T-cell (primary cell): ENCODE measurements at regions not wholly inside any gene's neighbourhood (a gene's known extent, or its start where the extent isn't known, plus 50 kb on each side); places are given as distances from the start of the nearest gene placed in this dataset.

Source experiments
- ATAC-seq, 4 experiments: fragments of 200-7000 bp in 3 of 4; fragments of 150-1000 bp in 1 of 4; cut with Tn5 transposase; replicated peaks in 1 of 4; 1 replicate in 3 of 4; 2 replicates in 1 of 4; pipeline ENCODE4 v1.10.0; 2021; ENCODE audit warnings: moderate library complexity in 3 of 4, mild to moderate bottlenecking in 2 of 4, moderate number of reproducible peaks in 1 of 4
- CTCF ChIA-PET, 2 donors: fragments of 300-600 bp; sonication (Branson Sonifier 250); formaldehyde crosslinking; loops; one replicate each; lab custom pipeline; 2022; ENCODE audit warnings: antibody characterized with exemption in 2 of 2; lab: Charles Lee
- POLR2A ChIA-PET, 2 donors: fragments of 300-600 bp; sonication (Branson Sonifier 250); formaldehyde crosslinking; loops; one replicate each; lab custom pipeline; 2022; ENCODE audit warnings: antibody characterized with exemption in 2 of 2; lab: Charles Lee
- DNase-seq, 35 experiments: peaks; one replicate each; pipeline versions ENCODE4 v3.0.0 to v3.0.0-alpha.2; 2013 to 2023
- H3K27ac ChIP-seq: one replicate; pipeline ENCODE4 v1.5.1; 2013; ENCODE audit warnings: low read length
- H3K27me3 ChIP-seq, 2 experiments: replicated peaks in 1 of 2; 1 replicate in 1 of 2; 2 replicates in 1 of 2; pipeline versions ENCODE4 v1.6.1 to v1.7.0; 2013; ENCODE audit warnings: low read length in 1 of 2, mixed read lengths in 1 of 2; ENCODE audit not compliant: control insufficient read depth in 2 of 2, insufficient read depth in 2 of 2; ENCODE audit errors: extremely low read depth in 1 of 2
- H3K36me3 ChIP-seq, 2 donors: 1 replicate in 1 of 2; 2 replicates in 1 of 2; pipeline versions ENCODE4 v1.6.1 to v1.7.0; 2013; ENCODE audit warnings: low read length in 1 of 2; ENCODE audit not compliant: control insufficient read depth in 2 of 2, insufficient read depth in 1 of 2; ENCODE audit errors: extremely low read depth in 1 of 2
- H3K4me1 ChIP-seq, 2 experiments: 1 replicate in 1 of 2; 2 replicates in 1 of 2; pipeline versions ENCODE4 v1.6.1 to v1.7.0; 2013; ENCODE audit warnings: low read length in 2 of 2, mixed read lengths in 1 of 2; ENCODE audit not compliant: insufficient read depth in 2 of 2, control insufficient read depth in 1 of 2; ENCODE audit errors: extremely low read depth in 1 of 2
- H3K4me3 ChIP-seq, 2 donors: 1 replicate in 1 of 2; 2 replicates in 1 of 2; pipeline versions ENCODE4 v1.5.1 to v1.7.0; 2013; ENCODE audit warnings: mild to moderate bottlenecking in 2 of 2, low read length in 1 of 2, moderate library complexity in 1 of 2; ENCODE audit not compliant: control insufficient read depth in 1 of 2; ENCODE audit errors: extremely low read depth in 1 of 2
- H3K9me3 ChIP-seq: 2 replicates; pipeline ENCODE4 v1.7.0; 2013
- H3K27ac Mint-ChIP-seq, 2 donors: one replicate each; pipeline ENCODE4 v1.8.0; 2020 to 2021; ENCODE audit warnings: mild to moderate bottlenecking in 2 of 2, mixed read lengths in 2 of 2
- H3K27me3 Mint-ChIP-seq, 2 donors: one replicate each; pipeline ENCODE4 v1.8.0; 2021 to 2022; ENCODE audit warnings: mixed read lengths in 2 of 2
- H3K36me3 Mint-ChIP-seq: one replicate; pipeline ENCODE4 v1.8.0; 2021; ENCODE audit warnings: mixed read lengths
- H3K4me1 Mint-ChIP-seq, 3 donors: one replicate each; pipeline ENCODE4 v1.8.0; 2020 to 2022; ENCODE audit warnings: mixed read lengths in 3 of 3, mild to moderate bottlenecking in 1 of 3
- H3K4me3 Mint-ChIP-seq, 3 donors: one replicate each; pipeline ENCODE4 v1.8.0; 2020 to 2022; ENCODE audit warnings: mild to moderate bottlenecking in 3 of 3, mixed read lengths in 3 of 3, moderate library complexity in 3 of 3
- H3K9me3 Mint-ChIP-seq, 3 donors: one replicate each; pipeline ENCODE4 v1.8.0; 2020 to 2022; ENCODE audit warnings: mixed read lengths in 3 of 3
- WGBS: methylation state at CpG from one replicate; pipeline ENCODE4 v1.1.5; 2013; ENCODE audit warnings: missing lambda C conversion rate; ENCODE audit not compliant: insufficient coverage; 5-methylcytosine and 5-hydroxymethylcytosine counted together

DNA sequence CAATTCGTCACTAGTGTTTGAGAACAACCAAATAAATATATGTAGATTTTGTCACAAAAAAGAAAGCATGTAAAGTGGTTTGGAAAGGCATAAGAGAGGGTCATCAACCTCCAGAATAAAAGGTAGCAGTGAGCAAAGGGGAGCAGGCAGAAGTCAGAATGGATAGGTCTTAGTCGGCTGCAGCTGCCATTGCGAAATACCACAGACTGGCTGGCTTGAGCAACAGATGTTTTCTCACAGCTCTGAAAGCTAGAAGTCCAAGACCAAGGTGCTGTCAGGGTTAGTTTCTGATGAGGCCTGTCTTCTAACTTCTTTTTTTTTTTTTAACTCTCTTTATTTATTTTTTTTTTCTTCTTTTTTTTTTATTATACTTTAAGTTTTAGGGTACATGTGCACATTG lies 208.1 kb upstream of the PIK3R1 start:
- Mint-ChIP-seq H3K4me1 (no peaks in the 10 kb centered on the region), H3K4me3 (no peak overlapping the region), H3K36me3 (no peaks in the 10 kb centered on the region), H3K9me3 (no peaks in the 10 kb centered on the region), H3K27ac (no peak overlapping the region), H3K27me3 (peaks cover 5 to 8% of the 10 kb centered on the region in 2 donors)
- Histone ChIP-seq H3K4me3 (no peak overlapping the region), H3K4me1 (no peaks in the 10 kb centered on the region), H3K27ac (no peak overlapping the region), H3K27me3 (no peaks in the 10 kb centered on the region), H3K9me3 (no peaks in the 10 kb centered on the region), H3K36me3 (no peaks in the 10 kb centered on the region)
- ChIA-PET CTCF (interaction anchor here (0.6 kb wide), 2 partner anchors 31 to 194 kb away, joined by 3 to 4 read pairs; no protein-coding TSS in a partner anchor), POLR2A (interaction anchor here in 1 of 2 donors (0.7 kb wide), 2 partner anchors 15 to 233 kb away, joined by 3 to 7 read pairs; no protein-coding TSS in a partner anchor)
- ATAC-seq, result no peak
- 41% methylated on average over 2 of the region's 3 CpGs for WGBS
- no peak for DNase-seq

DNA sequence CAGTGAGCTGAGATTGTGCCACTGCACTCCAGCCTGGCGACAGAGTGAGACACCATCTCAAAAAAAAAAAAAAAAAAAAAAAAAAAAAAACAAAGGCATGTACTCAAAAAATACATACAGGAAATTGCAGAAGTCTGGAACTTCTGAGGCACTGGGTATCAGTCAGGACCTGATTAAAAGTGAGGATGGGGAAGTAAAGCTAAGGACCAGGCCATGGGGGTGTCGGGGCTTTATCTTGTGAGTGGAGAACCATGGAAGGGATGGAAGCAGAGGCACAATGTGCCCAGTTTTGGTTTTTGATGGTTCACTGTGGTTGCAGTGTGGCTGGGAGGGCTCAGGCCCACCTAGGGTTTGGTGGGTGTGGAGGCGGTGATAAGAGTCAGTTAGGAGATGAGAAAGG lies 212.7 kb upstream of the PIK3R1 start:
- WGBS, result 79% methylated on average over 2 of the region's 3 CpGs
- Mint-ChIP-seq H3K36me3 (no peaks in the 10 kb centered on the region), H3K4me1 (no peaks in the 10 kb centered on the region), H3K4me3 (no peak overlapping the region), H3K27ac (no peak overlapping the region), H3K9me3 (no peaks in the 10 kb centered on the region), H3K27me3 (no peaks in the 10 kb centered on the region)
- H3K27ac ChIP-seq, result no peak overlapping the region
- no peaks in the 10 kb centered on the region for H3K36me3 ChIP-seq
- H3K4me1 ChIP-seq, result no peaks in the 10 kb centered on the region
- ChIA-PET POLR2A (no interaction called here), CTCF (no interaction called here)
- no peaks in the 10 kb centered on the region for H3K27me3 ChIP-seq
- DNase-seq, result no peak
- no peaks in the 10 kb centered on the region for H3K9me3 ChIP-seq
- no peak for ATAC-seq
- H3K4me3 ChIP-seq, result no peak overlapping the region

DNA sequence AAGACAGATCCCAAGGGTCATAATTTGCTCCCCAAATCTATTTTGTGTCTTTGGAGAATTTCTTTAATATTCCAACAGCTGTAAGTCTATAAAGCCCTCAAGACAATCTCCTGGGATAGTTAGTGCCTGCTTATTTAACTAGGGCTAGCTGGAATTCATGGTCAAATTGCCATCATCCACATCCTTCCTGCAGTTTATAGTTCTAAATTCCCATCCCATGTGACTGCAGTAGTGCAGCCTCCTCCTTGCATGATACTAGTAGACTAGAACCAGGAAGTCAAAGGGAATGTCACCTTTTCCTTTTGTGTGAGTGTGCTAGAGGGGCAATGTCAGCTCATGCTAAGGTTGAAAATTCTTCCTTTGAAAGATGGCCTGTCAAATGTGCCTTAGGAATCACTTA lies 214.8 kb upstream of the PIK3R1 start:
- Mint-ChIP-seq H3K4me3 (no peak overlapping the region), H3K27ac (no peak overlapping the region), H3K4me1 (no peaks in the 10 kb centered on the region), H3K9me3 (no peaks in the 10 kb centered on the region), H3K36me3 (no peaks in the 10 kb centered on the region), H3K27me3 (no peaks in the 10 kb centered on the region)
- no peak overlapping the region for H3K27ac ChIP-seq
- no peaks in the 10 kb centered on the region for H3K9me3 ChIP-seq
- POLR2A ChIA-PET, result no interaction called here
- no peaks in the 10 kb centered on the region for H3K27me3 ChIP-seq
- H3K36me3 ChIP-seq, result no peaks in the 10 kb centered on the region
- DNase-seq (no peak), ATAC-seq (no peak)
- no peak overlapping the region for H3K4me3 ChIP-seq
- no peaks in the 10 kb centered on the region for H3K4me1 ChIP-seq
- CTCF ChIA-PET, result interaction anchor here (0.6 to 0.7 kb wide), 3 partner anchors 272 to 1820 kb away, joined by 3 to 8 read pairs (median 3); no protein-coding TSS in a partner anchor

DNA sequence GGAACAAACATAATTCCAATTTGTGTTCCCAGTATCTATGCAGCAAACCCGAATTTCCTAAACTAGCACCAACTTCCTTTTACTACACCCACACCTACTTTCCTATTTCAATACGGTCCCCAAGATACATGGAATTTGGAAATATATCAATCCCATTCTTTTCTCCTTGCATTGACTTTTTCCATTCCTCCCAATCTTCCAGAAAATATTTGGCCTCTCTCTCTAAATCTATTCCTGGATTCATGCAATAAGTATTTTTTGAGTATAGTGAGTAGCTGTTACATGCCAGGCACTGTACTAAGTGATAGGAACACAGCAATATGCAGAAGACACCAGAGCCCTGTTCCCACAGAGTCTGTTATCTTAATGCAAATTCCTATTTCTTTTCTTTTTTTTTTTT lies 216.2 kb upstream of the PIK3R1 start:
- Mint-ChIP-seq H3K27me3 (peaks cover 0 to under 1% of the 10 kb centered on the region in 2 donors), H3K4me3 (no peak overlapping the region), H3K36me3 (no peaks in the 10 kb centered on the region), H3K9me3 (no peaks in the 10 kb centered on the region), H3K4me1 (no peaks in the 10 kb centered on the region), H3K27ac (no peak overlapping the region)
- no peak for ATAC-seq
- Histone ChIP-seq H3K9me3 (no peaks in the 10 kb centered on the region), H3K36me3 (no peaks in the 10 kb centered on the region), H3K27ac (no peak overlapping the region), H3K4me1 (no peaks in the 10 kb centered on the region), H3K27me3 (no peaks in the 10 kb centered on the region), H3K4me3 (no peak overlapping the region)
- CTCF ChIA-PET, result no interaction called here
- POLR2A ChIA-PET, result no interaction called here
- WGBS, result 75% methylated on average over 2 of the region's 2 CpGs
- no peak for DNase-seq

DNA sequence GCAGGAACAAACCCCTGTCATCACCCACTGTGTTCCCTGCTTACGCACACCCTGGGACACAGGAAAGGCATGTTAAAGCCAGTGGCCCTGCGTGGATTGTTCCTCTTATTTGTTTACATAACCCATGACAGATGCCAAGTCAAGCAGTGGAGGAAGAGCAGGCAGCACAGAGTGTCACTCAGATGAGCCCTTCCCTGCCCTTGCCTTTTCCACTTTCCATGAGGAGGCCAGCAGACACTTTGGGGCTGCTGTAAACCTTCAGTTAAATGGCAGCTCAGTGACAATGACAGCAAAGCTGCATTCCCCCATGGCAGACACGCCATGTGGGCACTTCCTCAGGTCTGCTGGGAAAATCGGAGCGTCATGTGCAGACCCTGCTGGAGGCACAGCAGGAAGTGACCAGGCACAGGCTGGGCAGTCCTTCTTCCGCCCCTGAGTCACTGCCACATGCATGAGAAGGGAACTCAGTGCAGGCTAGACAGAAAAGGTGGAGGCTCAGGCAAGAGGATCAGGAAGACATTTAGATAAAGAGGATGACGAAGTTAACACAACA lies 216.8 kb upstream of the PIK3R1 start:
- DNase-seq, result peak in 2 of 35 experiments; percentile 17 to 29
- no peaks in the 10 kb centered on the region for H3K4me1 Mint-ChIP-seq
- ChIA-PET CTCF (no interaction called here), POLR2A (no interaction called here)
- no peaks in the 10 kb centered on the region for H3K36me3 Mint-ChIP-seq
- WGBS, result 79% methylated on average over 6 of the region's 7 CpGs
- H3K9me3 Mint-ChIP-seq, result no peaks in the 10 kb centered on the region
- H3K4me3 ChIP-seq, result no peak overlapping the region
- H3K36me3 ChIP-seq, result no peaks in the 10 kb centered on the region
- H3K27me3 Mint-ChIP-seq, result peaks cover 0 to 4% of the 10 kb centered on the region in 2 donors
- H3K27ac Mint-ChIP-seq, result no peak overlapping the region
- H3K9me3 ChIP-seq, result no peaks in the 10 kb centered on the region
- no peak overlapping the region for H3K4me3 Mint-ChIP-seq
- H3K4me1 ChIP-seq, result no peaks in the 10 kb centered on the region
- no peak overlapping the region for H3K27ac ChIP-seq
- ATAC-seq, result no peak
- no peaks in the 10 kb centered on the region for H3K27me3 ChIP-seq

DNA sequence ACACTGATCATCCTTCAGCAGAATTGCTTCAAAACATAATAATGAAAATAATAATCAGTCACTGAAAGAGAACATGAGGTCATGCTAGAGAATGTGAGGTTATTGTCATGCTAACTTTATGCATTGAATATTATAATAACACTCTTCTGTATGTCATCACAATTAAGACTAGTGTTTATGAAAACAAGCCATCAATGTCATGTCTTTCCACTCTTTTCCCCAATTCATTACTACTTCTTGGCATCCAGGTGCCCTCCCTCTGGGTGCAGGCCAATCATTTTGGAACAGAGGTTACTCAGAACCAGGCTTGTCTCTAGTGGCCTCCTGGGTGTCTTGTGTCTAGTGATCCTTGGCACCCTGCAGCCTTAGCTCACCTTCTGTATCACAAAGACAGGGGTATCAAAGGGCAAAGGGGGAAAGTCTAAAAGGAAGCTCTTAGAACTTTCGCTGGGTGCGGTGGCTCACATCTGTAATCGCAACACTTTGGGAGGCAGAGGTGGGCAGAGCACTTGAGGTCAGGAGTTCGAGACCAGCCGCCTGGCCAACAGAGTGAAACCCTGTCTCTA lies 217.6 kb upstream of the PIK3R1 start:
- no peaks in the 10 kb centered on the region for H3K27me3 ChIP-seq
- POLR2A ChIA-PET, result no interaction called here
- no peaks in the 10 kb centered on the region for H3K4me1 ChIP-seq
- CTCF ChIA-PET, result no interaction called here
- H3K27ac ChIP-seq, result no peak overlapping the region
- ATAC-seq (no peak), DNase-seq (no peak)
- H3K4me3 ChIP-seq, result no peak overlapping the region
- 94% methylated on average over 3 of the region's 5 CpGs for WGBS
- no peaks in the 10 kb centered on the region for H3K36me3 Mint-ChIP-seq
- H3K9me3 Mint-ChIP-seq, result no peaks in the 10 kb centered on the region
- H3K27me3 Mint-ChIP-seq, result peaks cover 0 to 8% of the 10 kb centered on the region in 2 donors
- H3K9me3 ChIP-seq, result no peaks in the 10 kb centered on the region
- no peaks in the 10 kb centered on the region for H3K36me3 ChIP-seq
- no peak overlapping the region for H3K4me3 Mint-ChIP-seq
- H3K4me1 Mint-ChIP-seq, result no peaks in the 10 kb centered on the region
- no peak overlapping the region for H3K27ac Mint-ChIP-seq
